HepG2 (cell line): ENCODE measurements at regions not wholly inside any gene's neighbourhood (a gene's known extent, or its start where the extent isn't known, plus 50 kb on each side); places are given as distances from the start of the nearest gene placed in this dataset.

Experiments
- ATAC-seq: fragments of 200-7000 bp; cut with Tn5 transposase; 3 replicates; pipeline ENCODE4 v1.9.1; 2020; ENCODE audit warnings: mild to moderate bottlenecking, moderate library complexity
- BruUV-seq: library from RNA; stranded (reverse); fragments of 400-500 nt; replicated peaks from 2 replicates; lab custom pipeline; 2021; lab: Mats Ljungman, UMichigan
- CTCF ChIA-PET: fragments of 300-600 bp; formaldehyde crosslinking; extraction: SDS; loops from one replicate; lab custom pipeline; 2021; ENCODE audit warnings: low total read pairs, inconsistent platforms, low intra/inter-chr PET ratio; lab: Yijun Ruan, JAX
- POLR2A ChIA-PET: fragments of 350-600 bp; sonication (Branson Sonifier 250); formaldehyde crosslinking; loops from one replicate; lab custom pipeline; 2020; ENCODE audit warnings: antibody characterized with exemption, inconsistent platforms; lab: Yijun Ruan, JAX
- DNase-seq: peaks from one replicate; pipeline ENCODE4 v3.0.0-alpha.2; 2015; ENCODE audit warnings: low spot score
- FAIRE-seq: peaks from 3 replicates; lab custom pipeline; 2011; peaks lifted over from hg19 to GRCh38; lab: Jason Lieb, UNC
- H2AFZ ChIP-seq: one replicate; pipeline ENCODE4 v1.6.1; 2011; ENCODE audit warnings: low read length, inconsistent platforms
- H3K27ac ChIP-seq: fragments of 300-600 bp; 3 replicates; pipeline ENCODE4 v1.8.0; 2011; ENCODE audit warnings: mixed run types, mild to moderate bottlenecking, mixed read lengths, low read length, inconsistent platforms; ENCODE audit not compliant: insufficient read depth; ENCODE audit errors: extremely low read length
- H3K27me3 ChIP-seq, 2 experiments: fragments of 200-600 bp in 1 of 2; 2 replicates in 1 of 2; 3 replicates in 1 of 2; pipeline versions ENCODE4 v1.6.0 to v1.8.0; 2011; ENCODE audit warnings: low read length in 2 of 2, mild to moderate bottlenecking in 2 of 2, moderate library complexity in 2 of 2, inconsistent platforms in 1 of 2; ENCODE audit not compliant: insufficient read depth in 2 of 2, control insufficient read depth in 1 of 2
- H3K36me3 ChIP-seq, 2 experiments: fragments of 200-600 bp in 1 of 2; replicated peaks in 1 of 2; 2 replicates in 1 of 2; 3 replicates in 1 of 2; pipeline versions ENCODE4 v1.5.1 to v1.8.0; 2011; ENCODE audit warnings: low read length in 2 of 2, inconsistent platforms in 1 of 2; ENCODE audit not compliant: insufficient read depth in 2 of 2, control insufficient read depth in 1 of 2
- H3K4me1 ChIP-seq: 2 replicates; pipeline ENCODE4 v1.5.1; 2012; ENCODE audit warnings: low read length, inconsistent platforms; ENCODE audit not compliant: insufficient read depth
- H3K4me2 ChIP-seq: 2 replicates; pipeline ENCODE4 v1.6.0; 2011; ENCODE audit warnings: low read depth, low read length, inconsistent platforms
- H3K4me3 ChIP-seq, 3 experiments: fragments of 200-600 bp in 1 of 3; sonication (generic), shearing (Covaris generic) in 1 of 3; replicated peaks in 1 of 3; 2 replicates each; pipeline ENCODE4 v1.5.1; 2011 to 2016; ENCODE audit warnings: low read length in 3 of 3, inconsistent platforms in 2 of 3, low read depth in 2 of 3, mild to moderate bottlenecking in 2 of 3, control low read depth in 1 of 3, mixed read lengths in 1 of 3; ENCODE audit not compliant: insufficient read depth in 1 of 3
- H3K79me2 ChIP-seq: one replicate; pipeline ENCODE4 v1.6.1; 2011; ENCODE audit warnings: low read length, inconsistent platforms; ENCODE audit not compliant: insufficient read depth
- H3K9ac ChIP-seq: 2 replicates; pipeline ENCODE4 v1.6.0; 2011; ENCODE audit warnings: mild to moderate bottlenecking, low read depth, low read length, inconsistent platforms; ENCODE audit not compliant: insufficient read depth
- H3K9me3 ChIP-seq: 2 replicates; pipeline ENCODE4 v1.5.1; 2012; ENCODE audit warnings: mild to moderate bottlenecking, low read length
- H4K20me1 ChIP-seq: 2 replicates; pipeline ENCODE4 v1.6.0; 2011; ENCODE audit warnings: inconsistent platforms, mild to moderate bottlenecking, low read length, moderate library complexity; ENCODE audit not compliant: insufficient read depth
- AKAP8 ChIP-seq: sonication (generic); formaldehyde crosslinking; IDR thresholded peaks from 2 replicates; pipeline ENCODE4 v1.5.1; 2020; ENCODE audit warnings: mild to moderate bottlenecking, missing genetic modification reagents
- MTA1 ChIP-seq: sonication (generic); formaldehyde crosslinking; IDR thresholded peaks from 2 replicates; pipeline ENCODE4 v1.4.0; 2020; ENCODE audit warnings: missing genetic modification reagents, mild to moderate bottlenecking, borderline replicate concordance
- RARA ChIP-seq: IDR thresholded peaks from 2 replicates; pipeline ENCODE4 v1.6.1; 2016; ENCODE audit warnings: missing genetic modification reagents, missing compliant biosample characterization
- SAP130 ChIP-seq: IDR thresholded peaks from 2 replicates; pipeline ENCODE4 v1.6.1; 2016; ENCODE audit warnings: low read depth
- STAT5B ChIP-seq: sonication (generic); formaldehyde crosslinking; IDR thresholded peaks from 2 replicates; pipeline ENCODE4 v1.4.0; 2020; ENCODE audit warnings: missing genetic modification reagents
- THAP11 ChIP-seq: IDR thresholded peaks from 2 replicates; pipeline ENCODE4 v1.6.1; 2016; ENCODE audit warnings: missing biosample characterization, missing genetic modification reagents
- ZFP36 ChIP-seq: fragments of 150-350 bp; IDR thresholded peaks from 2 replicates; pipeline ENCODE4 v1.6.1; 2018; ENCODE audit warnings: borderline replicate concordance, low read length, low read depth; ENCODE audit not compliant: partially characterized antibody
- ZMYM3 ChIP-seq: sonication (generic); formaldehyde crosslinking; IDR thresholded peaks from 2 replicates; pipeline ENCODE4 v1.5.1; 2020; ENCODE audit warnings: mild to moderate bottlenecking, missing genetic modification reagents
- ZNF205 ChIP-seq: IDR thresholded peaks from 2 replicates; pipeline ENCODE4 v1.6.1; 2018; ENCODE audit warnings: missing biosample characterization, missing genetic modification reagents
- ZNF703 ChIP-seq: sonication (generic); formaldehyde crosslinking; IDR thresholded peaks from 2 replicates; pipeline ENCODE4 v1.5.1; 2020; ENCODE audit warnings: missing genetic modification reagents, mild to moderate bottlenecking, moderate library complexity, borderline replicate concordance
- ZNF879 ChIP-seq: sonication (generic); formaldehyde crosslinking; IDR thresholded peaks from 2 replicates; pipeline ENCODE4 v1.8.1; 2023; ENCODE audit warnings: missing genetic modification reagents
- ZSCAN20 ChIP-seq: sonication (generic); formaldehyde crosslinking; IDR thresholded peaks from 2 replicates; pipeline ENCODE4 v1.4.0; 2020; ENCODE audit warnings: missing genetic modification reagents, mild to moderate bottlenecking, borderline replicate concordance
- ZSCAN31 ChIP-seq: sonication (generic); formaldehyde crosslinking; IDR thresholded peaks from 2 replicates; pipeline ENCODE4 v1.5.0; 2020; ENCODE audit warnings: low read depth, mild to moderate bottlenecking, missing genetic modification reagents
- WGBS: methylation state at CpG from one replicate; pipeline ENCODE4 v1.1.6; 2017; ENCODE audit warnings: low lambda C conversion rate; 5-methylcytosine and 5-hydroxymethylcytosine counted together
- in situ Hi-C: cut with HindIII; loops from 2 replicates; pipeline ENCODE4 v1.10.0; 2017; ENCODE audit warnings: low pct_unique_long_range_greater_than_20kb; ENCODE audit not compliant: extremely low pct_ligation_motif_present
- intact Hi-C: fragments of 100-400 bp; cut with micrococcal nuclease; formaldehyde crosslinking; loops from one replicate; pipeline ENCODE4 v1.10.0; 2022; ENCODE audit not compliant: unreplicated experiment
- TF ChIP-seq, protein P1 (sequence below): IDR thresholded peaks from 2 replicates; pipeline ENCODE4 v1.6.1; 2016; ENCODE audit warnings: missing genetic modification reagents, missing compliant biosample characterization
- TF ChIP-seq, protein P2 (sequence below): sonication (generic); formaldehyde crosslinking; IDR thresholded peaks from 2 replicates; pipeline ENCODE4 v1.4.0; 2020; ENCODE audit warnings: missing genetic modification reagents, borderline replicate concordance
- TF ChIP-seq, protein P3 (sequence below): sonication (generic); IDR thresholded peaks from 2 replicates; pipeline ENCODE4 v1.6.1; 2016; ENCODE audit warnings: low read depth, borderline replicate concordance
- TF ChIP-seq, protein P4 (sequence below): sonication (generic); formaldehyde crosslinking; IDR thresholded peaks from 2 replicates; pipeline ENCODE4 v1.4.0; 2020; ENCODE audit warnings: missing genetic modification reagents

DNA sequence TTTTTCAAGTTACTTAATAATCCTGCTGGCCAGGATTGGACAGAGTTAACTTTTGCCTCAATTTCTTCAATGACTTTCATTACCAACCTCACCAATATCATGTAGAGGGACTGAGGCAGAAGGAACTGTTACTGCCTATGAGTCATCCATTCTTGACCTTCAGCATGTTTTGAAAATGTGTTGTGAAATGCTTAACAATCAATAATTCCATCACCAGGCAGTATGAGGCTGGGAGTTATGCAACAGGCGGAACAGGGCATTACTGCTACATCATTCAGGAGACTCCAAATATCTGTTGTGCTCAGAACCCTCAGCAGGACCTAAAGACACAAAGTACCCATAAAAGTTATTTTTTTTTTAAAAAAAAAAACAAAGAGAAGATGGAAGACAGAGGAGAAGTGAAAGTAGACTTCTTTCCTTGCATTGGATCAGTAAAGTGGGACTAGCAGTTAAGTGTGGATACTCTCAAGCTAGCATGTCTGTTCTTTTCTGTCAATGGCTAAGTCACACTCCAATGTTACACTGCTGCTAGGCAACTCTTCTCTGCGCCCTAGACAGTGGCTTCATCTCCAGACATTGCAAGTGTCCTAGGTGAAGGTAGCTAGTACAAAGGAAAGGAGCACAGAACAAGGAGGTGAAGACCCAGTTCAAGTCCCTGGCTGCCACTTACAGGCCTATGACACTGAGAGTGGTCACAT, 184.9 kb upstream of the LPP start:
- Histone ChIP-seq H3K4me3 (no peak overlapping the region), H2AFZ (no peak overlapping the region), H3K36me3 (no peaks in the 10 kb centered on the region), H3K4me1 (peaks cover 45% of the 10 kb centered on the region), H3K79me2 (no peaks in the 10 kb centered on the region), H3K9me3 (no peaks in the 10 kb centered on the region), H4K20me1 (no peaks in the 10 kb centered on the region), H3K9ac (no peak overlapping the region), H3K4me2 (no peak overlapping the region), H3K27me3 (no peaks in the 10 kb centered on the region), H3K27ac (peak overlapping the region; percentile 17)
- intact Hi-C loops (no loop called here), in situ Hi-C loops (no loop called here)
- POLR2A ChIA-PET: no interaction called here
- ATAC-seq (peak; percentile 79), DNase-seq (peak; percentile 59), FAIRE-seq (peak; percentile 83)
- CTCF ChIA-PET: no interaction called here
- WGBS: 73% methylated on average over 2 of the region's 2 CpGs
- no TSS peak for BruUV-seq
- TF ChIP-seq ZFP36: no peak
- peak; percentile 47; the same call in 1 of the 2 replicates for TF ChIP-seq MTA1
- peak; percentile 34; the same call in 1 of the 2 replicates for TF ChIP-seq ZSCAN31 (CRISPR knock-in tag)
- peak; percentile 59 for TF ChIP-seq SAP130 (CRISPR knock-in tag)
- TF ChIP-seq, protein P1, sequence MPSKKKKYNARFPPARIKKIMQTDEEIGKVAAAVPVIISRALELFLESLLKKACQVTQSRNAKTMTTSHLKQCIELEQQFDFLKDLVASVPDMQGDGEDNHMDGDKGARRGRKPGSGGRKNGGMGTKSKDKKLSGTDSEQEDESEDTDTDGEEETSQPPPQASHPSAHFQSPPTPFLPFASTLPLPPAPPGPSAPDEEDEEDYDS: no peak
- TF ChIP-seq ZNF879 (CRISPR knock-in tag): 0 out of 2 replicates have a peak, but pooled peaks have one; percentile 47
- TF ChIP-seq, protein P2, sequence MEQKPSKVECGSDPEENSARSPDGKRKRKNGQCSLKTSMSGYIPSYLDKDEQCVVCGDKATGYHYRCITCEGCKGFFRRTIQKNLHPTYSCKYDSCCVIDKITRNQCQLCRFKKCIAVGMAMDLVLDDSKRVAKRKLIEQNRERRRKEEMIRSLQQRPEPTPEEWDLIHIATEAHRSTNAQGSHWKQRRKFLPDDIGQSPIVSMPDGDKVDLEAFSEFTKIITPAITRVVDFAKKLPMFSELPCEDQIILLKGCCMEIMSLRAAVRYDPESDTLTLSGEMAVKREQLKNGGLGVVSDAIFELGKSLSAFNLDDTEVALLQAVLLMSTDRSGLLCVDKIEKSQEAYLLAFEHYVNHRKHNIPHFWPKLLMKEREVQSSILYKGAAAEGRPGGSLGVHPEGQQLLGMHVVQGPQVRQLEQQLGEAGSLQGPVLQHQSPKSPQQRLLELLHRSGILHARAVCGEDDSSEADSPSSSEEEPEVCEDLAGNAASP (CRISPR knock-in tag): peak; percentile 49; the same call in 1 of the 2 replicates
- TF ChIP-seq, protein P3, sequence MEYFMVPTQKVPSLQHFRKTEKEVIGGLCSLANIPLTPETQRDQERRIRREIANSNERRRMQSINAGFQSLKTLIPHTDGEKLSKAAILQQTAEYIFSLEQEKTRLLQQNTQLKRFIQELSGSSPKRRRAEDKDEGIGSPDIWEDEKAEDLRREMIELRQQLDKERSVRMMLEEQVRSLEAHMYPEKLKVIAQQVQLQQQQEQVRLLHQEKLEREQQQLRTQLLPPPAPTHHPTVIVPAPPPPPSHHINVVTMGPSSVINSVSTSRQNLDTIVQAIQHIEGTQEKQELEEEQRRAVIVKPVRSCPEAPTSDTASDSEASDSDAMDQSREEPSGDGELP: peak; percentile 38; the same call in 1 of the 2 replicates
- peak; percentile 91 for TF ChIP-seq RARA (CRISPR knock-in tag)
- TF ChIP-seq STAT5B (CRISPR knock-in tag): no peak
- TF ChIP-seq, protein P4, sequence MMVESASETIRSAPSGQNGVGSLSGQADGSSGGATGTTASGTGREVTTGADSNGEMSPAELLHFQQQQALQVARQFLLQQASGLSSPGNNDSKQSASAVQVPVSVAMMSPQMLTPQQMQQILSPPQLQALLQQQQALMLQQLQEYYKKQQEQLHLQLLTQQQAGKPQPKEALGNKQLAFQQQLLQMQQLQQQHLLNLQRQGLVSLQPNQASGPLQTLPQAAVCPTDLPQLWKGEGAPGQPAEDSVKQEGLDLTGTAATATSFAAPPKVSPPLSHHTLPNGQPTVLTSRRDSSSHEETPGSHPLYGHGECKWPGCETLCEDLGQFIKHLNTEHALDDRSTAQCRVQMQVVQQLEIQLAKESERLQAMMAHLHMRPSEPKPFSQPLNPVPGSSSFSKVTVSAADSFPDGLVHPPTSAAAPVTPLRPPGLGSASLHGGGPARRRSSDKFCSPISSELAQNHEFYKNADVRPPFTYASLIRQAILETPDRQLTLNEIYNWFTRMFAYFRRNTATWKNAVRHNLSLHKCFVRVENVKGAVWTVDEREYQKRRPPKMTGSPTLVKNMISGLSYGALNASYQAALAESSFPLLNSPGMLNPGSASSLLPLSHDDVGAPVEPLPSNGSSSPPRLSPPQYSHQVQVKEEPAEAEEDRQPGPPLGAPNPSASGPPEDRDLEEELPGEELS (CRISPR knock-in tag): peak; percentile 92
- TF ChIP-seq ZNF205 (CRISPR knock-in tag): peak; percentile 80
- TF ChIP-seq ZMYM3 (CRISPR knock-in tag): peak; percentile 73; the same call in 1 of the 2 replicates
- TF ChIP-seq AKAP8: no peak
- TF ChIP-seq THAP11 (CRISPR knock-in tag): peak; percentile 78
- TF ChIP-seq ZNF703 (CRISPR knock-in tag): no peak
- TF ChIP-seq ZSCAN20: no peak
